Activated naive CD4-positive, alpha-beta T cell treated with anti-CD3 and anti-CD28 coated beads for 36 hours (primary cell): ENCODE measurements at regions not wholly inside any gene's neighbourhood (a gene's known extent, or its start where the extent isn't known, plus 50 kb on each side); places are given as distances from the start of the nearest gene placed in this dataset.

Source experiments
- CTCF ChIA-PET: fragments of 350-600 bp; sonication (Branson Sonifier 250); formaldehyde crosslinking; loops from one replicate; lab custom pipeline; 2021; ENCODE audit warnings: antibody characterized with exemption; lab: Charles Lee
- DNase-seq: peaks from one replicate; pipeline ENCODE4 v3.0.0-alpha.2; 2020
- H3K27ac Mint-ChIP-seq: one replicate; pipeline ENCODE4 v1.8.0; 2021; ENCODE audit warnings: mild to moderate bottlenecking, mixed read lengths
- H3K27me3 Mint-ChIP-seq: one replicate; pipeline ENCODE4 v1.8.0; 2021; ENCODE audit warnings: low read depth, mixed read lengths
- H3K36me3 Mint-ChIP-seq: one replicate; pipeline ENCODE4 v1.8.0; 2021; ENCODE audit warnings: low read depth, mixed read lengths
- H3K4me1 Mint-ChIP-seq: one replicate; pipeline ENCODE4 v1.8.0; 2021; ENCODE audit warnings: low read depth, mixed read lengths
- H3K4me3 Mint-ChIP-seq: one replicate; pipeline ENCODE4 v1.8.0; 2021; ENCODE audit warnings: mild to moderate bottlenecking, moderate library complexity, mixed read lengths
- H3K9me3 Mint-ChIP-seq: one replicate; pipeline ENCODE4 v1.8.0; 2021; ENCODE audit warnings: mixed read lengths
- intact Hi-C: fragments of 100-400 bp; cut with micrococcal nuclease; formaldehyde crosslinking; loops from one replicate; pipeline ENCODE4 v1.15.1; 2023

DNA sequence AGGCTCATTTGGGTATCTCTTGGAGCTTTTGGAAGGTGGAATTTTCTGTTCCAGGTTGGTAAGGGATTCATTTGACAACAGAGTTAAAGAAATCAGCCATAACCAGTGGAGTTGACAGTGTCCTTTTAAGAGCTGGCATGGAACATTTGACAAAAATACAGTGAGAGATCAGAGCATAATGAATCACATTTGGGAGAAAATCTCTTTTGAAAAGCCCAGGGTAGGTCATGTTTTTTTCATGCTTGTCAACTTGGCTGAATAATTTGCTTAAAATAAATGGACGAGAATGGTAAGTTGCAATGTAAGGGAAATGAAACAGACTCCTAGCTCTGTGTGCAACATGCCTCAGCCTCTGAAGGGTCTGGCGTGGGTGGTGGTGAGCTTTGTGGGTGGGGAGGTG, 235.3 kb upstream of the N4BP1 start:
- H3K9me3 Mint-ChIP-seq: no peaks in the 10 kb centered on the region
- intact Hi-C loops: no loop called here
- H3K4me3 Mint-ChIP-seq: no peak overlapping the region
- no peaks in the 10 kb centered on the region for H3K27me3 Mint-ChIP-seq
- no peak for DNase-seq
- H3K36me3 Mint-ChIP-seq: no peaks in the 10 kb centered on the region
- CTCF ChIA-PET: no interaction called here
- no peak overlapping the region for H3K27ac Mint-ChIP-seq
- no peaks in the 10 kb centered on the region for H3K4me1 Mint-ChIP-seq

DNA sequence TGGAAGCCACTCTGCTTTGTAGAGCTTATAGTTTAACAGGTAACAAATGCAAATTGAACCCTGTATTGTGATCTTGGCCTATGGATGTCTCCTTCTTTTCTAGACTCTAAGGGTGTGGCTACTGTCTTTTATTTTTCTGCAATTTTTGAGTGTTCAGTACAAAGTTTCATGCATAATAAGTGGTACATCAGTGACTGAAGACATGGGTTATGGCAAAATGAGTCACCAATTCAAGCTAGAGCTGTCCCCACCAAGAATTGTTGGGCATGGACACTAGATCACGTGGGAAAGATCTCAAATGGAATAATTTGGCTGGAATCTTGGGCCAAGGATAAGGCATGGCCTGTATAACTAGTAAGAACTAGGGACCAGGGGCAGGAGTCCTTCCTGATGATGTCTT, 228.4 kb upstream of the N4BP1 start:
- no peak for DNase-seq
- CTCF ChIA-PET: no interaction called here
- no peak overlapping the region for H3K4me3 Mint-ChIP-seq
- intact Hi-C loops: no loop called here
- H3K36me3 Mint-ChIP-seq: no peaks in the 10 kb centered on the region
- H3K27me3 Mint-ChIP-seq: no peaks in the 10 kb centered on the region
- H3K4me1 Mint-ChIP-seq: no peaks in the 10 kb centered on the region
- H3K9me3 Mint-ChIP-seq: peaks cover 1% of the 10 kb centered on the region
- no peak overlapping the region for H3K27ac Mint-ChIP-seq

DNA sequence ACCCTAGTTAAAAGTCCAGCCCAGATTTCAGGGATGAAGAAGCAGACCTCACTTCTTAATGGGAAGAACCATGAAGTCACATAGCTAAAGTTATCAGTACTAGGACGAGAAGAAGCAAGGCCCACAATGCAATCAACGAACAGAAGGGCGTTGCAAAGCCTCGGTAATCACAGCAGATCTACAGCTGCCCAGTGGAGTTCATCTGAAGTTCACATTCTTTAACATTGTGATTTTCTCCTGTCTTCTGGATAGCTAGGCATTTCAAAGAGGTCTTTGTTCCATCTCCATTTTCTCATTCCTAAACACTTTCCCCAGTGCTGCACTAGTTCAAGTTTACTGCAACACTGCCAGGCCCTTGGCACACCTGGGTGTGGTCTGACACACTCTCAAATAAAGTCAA, 226.7 kb upstream of the N4BP1 start:
- Mint-ChIP-seq H3K9me3 (peaks cover 1% of the 10 kb centered on the region), H3K27ac (no peak overlapping the region), H3K4me3 (no peak overlapping the region), H3K27me3 (no peaks in the 10 kb centered on the region), H3K36me3 (no peaks in the 10 kb centered on the region), H3K4me1 (no peaks in the 10 kb centered on the region)
- CTCF ChIA-PET: no interaction called here
- no peak for DNase-seq
- intact Hi-C loops: no loop called here

DNA sequence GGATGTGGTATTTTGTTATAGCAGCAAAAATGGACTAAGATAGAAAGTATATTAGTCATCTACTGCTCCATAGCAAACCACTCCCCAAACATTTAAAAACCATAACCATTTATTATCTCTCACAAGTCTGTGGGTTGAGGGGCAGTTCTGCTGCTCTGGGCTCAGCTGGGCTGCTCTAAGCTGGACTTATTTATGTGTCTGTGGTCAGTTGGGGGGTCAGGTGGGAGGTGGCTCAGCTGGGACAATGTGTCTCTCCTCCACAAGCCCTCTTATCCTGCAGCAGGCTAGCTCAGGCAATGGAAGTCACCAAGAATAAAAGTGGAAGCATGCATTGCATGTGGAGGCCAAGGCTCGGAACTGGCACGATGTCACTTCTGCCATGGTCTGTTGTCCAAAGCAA, 226.1 kb upstream of the N4BP1 start:
- Mint-ChIP-seq H3K4me3 (no peak overlapping the region), H3K9me3 (peaks cover 1% of the 10 kb centered on the region), H3K36me3 (no peaks in the 10 kb centered on the region), H3K27ac (no peak overlapping the region), H3K4me1 (no peaks in the 10 kb centered on the region), H3K27me3 (no peaks in the 10 kb centered on the region)
- CTCF ChIA-PET: no interaction called here
- intact Hi-C loops: no loop called here
- no peak for DNase-seq

DNA sequence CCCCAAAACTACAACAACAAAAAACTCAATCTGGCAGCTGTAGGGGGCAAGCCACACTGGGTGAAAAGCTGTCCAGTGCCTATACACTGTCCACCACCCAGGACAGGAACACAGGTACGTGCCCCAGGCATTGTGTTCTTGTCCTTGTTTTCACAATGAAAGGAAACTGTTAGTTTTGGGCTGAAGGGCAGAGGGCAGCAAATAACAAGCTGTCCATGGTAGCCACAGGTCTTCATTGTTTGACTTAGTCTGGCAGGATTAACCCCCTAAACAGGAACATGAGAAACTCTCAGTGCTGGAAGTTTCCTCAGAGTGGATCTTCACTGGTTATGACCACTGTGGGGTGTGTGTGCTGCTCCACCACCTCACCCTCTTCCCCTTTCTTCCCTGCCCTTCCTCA, 224.6 kb upstream of the N4BP1 start:
- Mint-ChIP-seq H3K9me3 (peaks cover 1% of the 10 kb centered on the region), H3K27me3 (no peaks in the 10 kb centered on the region), H3K27ac (no peak overlapping the region), H3K4me1 (no peaks in the 10 kb centered on the region), H3K4me3 (no peak overlapping the region), H3K36me3 (no peaks in the 10 kb centered on the region)
- DNase-seq: no peak
- intact Hi-C loops: no loop called here
- CTCF ChIA-PET: no interaction called here

DNA sequence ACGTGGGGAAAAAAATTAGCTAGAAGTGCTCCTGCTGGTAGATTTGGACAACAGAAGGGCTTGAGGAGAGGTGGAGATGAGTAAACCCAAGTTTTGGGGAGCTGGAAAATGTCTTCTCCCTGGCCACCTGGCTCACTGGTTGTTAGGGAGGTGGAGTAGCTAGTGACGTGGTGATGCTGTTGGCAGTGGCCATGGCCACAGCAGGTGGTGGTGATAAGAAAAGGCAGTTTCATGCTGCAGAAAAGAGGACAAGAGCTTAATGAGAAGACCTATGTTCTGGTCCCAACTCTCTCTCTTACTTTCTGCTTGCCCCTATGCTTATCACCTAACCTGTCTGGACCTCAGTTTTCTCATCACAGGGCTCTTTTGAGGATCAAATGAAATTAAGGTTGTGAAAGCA, 223.5 kb upstream of the N4BP1 start:
- Mint-ChIP-seq H3K4me1 (no peaks in the 10 kb centered on the region), H3K27ac (no peak overlapping the region), H3K27me3 (no peaks in the 10 kb centered on the region), H3K4me3 (no peak overlapping the region), H3K36me3 (no peaks in the 10 kb centered on the region), H3K9me3 (peaks cover 1% of the 10 kb centered on the region)
- intact Hi-C loops: no loop called here
- CTCF ChIA-PET: no interaction called here
- DNase-seq: no peak

DNA sequence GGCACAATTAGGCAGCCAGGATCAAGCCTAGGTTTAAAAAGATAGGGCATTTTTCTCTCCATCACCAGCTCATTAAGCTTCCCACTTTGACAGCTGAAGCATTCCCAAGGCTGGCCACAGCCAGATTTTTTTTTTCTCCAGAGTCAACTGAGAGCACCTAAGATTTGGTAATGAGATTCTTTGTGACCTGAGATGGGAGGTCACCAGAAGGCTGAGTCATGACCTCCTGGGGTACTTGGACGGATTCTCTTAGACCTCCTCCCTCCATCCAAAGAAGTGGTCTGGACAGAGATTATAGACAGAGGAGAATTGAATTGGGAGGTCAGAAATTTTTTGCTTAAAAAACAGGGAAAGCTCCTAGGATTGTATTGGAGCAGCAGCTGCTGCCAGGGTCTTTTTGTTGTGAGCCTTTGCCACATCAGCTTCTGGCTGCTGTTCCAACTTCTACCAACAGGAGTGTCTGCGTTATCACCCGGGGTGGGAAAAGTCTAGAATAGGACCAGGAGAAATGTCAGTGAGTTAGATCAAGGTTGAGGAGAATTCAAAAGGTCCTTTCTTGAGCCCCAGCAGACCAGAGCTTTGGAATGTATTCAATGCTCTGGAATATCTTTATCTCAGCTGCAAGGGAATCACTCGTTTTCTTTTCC, 221.2 kb upstream of the N4BP1 start:
- Mint-ChIP-seq H3K27ac (no peak overlapping the region), H3K36me3 (no peaks in the 10 kb centered on the region), H3K9me3 (peaks cover 1% of the 10 kb centered on the region), H3K27me3 (no peaks in the 10 kb centered on the region), H3K4me3 (no peak overlapping the region), H3K4me1 (no peaks in the 10 kb centered on the region)
- intact Hi-C loops: no loop called here
- no peak for DNase-seq
- CTCF ChIA-PET: no interaction called here

DNA sequence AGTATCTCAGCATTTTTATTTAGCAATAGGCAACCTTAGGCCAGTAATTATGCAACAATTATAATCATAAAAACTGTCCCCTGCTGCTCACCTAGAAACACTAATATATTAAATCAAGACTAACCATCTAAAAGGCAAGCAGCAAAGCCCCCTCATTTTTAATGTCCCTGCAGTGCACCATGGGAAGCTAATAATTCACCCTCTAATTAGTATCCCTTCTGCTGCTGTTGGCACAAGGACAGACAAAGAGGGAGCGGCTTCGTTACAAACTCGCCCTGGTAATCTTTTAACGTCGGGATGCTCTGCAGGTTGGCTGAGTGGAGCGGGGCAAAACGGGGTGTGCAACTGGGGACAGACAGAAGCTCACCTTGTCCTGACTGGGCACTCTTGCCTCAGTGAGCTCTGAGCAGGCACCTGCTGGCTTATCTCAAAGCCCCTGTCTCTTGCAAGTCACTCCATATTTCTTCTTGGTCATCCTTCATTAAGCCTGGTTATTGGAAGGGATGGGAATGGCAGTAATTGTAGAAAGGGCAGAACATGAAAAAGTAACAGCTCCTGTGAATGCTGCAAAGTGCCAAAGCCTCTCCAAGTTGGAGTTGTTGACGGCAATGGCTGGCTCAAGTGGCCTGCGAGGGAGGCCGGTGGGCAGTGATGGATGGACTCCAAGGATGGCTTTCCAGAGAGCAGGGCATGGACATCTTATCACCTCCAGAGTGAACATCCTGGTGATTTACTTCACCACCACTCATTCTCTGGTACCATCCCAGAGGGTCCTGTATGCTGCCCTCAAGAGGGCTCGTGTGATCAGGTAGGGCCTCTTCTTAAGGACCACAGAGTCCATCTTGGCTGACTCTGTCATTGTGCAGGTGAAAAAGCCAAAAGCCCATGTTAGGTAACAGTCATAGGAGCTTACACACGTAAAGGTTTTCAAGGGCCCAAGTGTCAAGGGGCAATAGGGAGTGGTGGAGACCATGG, 219.6 kb upstream of the N4BP1 start:
- H3K4me1 Mint-ChIP-seq: no peaks in the 10 kb centered on the region
- H3K9me3 Mint-ChIP-seq: peaks cover 1% of the 10 kb centered on the region
- H3K36me3 Mint-ChIP-seq: no peaks in the 10 kb centered on the region
- no peak overlapping the region for H3K4me3 Mint-ChIP-seq
- no peak overlapping the region for H3K27ac Mint-ChIP-seq
- CTCF ChIA-PET: no interaction called here
- no peaks in the 10 kb centered on the region for H3K27me3 Mint-ChIP-seq
- intact Hi-C loops: no loop called here
- no peak for DNase-seq

DNA sequence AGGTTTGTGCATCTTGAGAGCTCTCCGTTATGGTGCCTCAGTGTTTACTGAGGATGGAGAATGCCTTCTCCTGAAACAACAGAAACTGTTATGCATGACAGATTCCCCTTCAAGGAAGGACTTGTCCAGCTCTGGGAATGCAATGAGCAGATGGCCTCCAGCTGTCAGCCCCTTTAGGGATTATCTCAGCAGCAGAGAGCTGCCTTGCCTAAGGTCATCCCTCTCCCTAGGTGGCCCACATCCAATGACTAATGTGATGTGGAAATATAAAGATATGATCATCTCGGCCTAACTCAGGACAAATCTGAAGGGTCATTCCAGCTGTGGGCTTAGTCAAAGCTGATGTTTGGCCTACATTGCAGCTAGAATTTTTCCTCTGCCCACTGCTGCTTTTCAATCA, 214.3 kb upstream of the N4BP1 start:
- H3K36me3 Mint-ChIP-seq: no peaks in the 10 kb centered on the region
- H3K27ac Mint-ChIP-seq: no peak overlapping the region
- DNase-seq: no peak
- H3K27me3 Mint-ChIP-seq: no peaks in the 10 kb centered on the region
- CTCF ChIA-PET: no interaction called here
- peaks cover 1% of the 10 kb centered on the region for H3K9me3 Mint-ChIP-seq
- H3K4me1 Mint-ChIP-seq: no peaks in the 10 kb centered on the region
- no peak overlapping the region for H3K4me3 Mint-ChIP-seq
- intact Hi-C loops: no loop called here

DNA sequence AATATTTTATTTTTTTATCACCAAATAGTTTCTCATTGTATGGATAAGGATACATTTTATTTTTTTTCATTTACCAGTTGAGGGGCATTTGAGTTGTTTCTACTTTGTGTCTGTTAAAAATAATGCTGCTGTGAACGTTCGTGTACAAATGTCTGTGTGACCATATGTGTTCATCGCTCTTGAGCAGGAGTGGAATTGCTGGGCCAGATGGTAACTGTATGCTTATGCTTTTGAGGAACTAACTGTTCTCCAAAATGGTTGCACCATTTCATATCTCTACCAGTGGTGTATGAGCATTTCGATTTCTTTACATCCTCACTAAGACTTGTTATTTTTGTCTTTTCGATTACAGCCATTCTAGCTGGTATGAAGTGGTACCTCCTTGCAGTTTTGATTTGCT, 212.5 kb upstream of the N4BP1 start:
- no peaks in the 10 kb centered on the region for H3K36me3 Mint-ChIP-seq
- intact Hi-C loops: no loop called here
- H3K9me3 Mint-ChIP-seq: peaks cover 1% of the 10 kb centered on the region
- H3K27me3 Mint-ChIP-seq: no peaks in the 10 kb centered on the region
- CTCF ChIA-PET: no interaction called here
- no peaks in the 10 kb centered on the region for H3K4me1 Mint-ChIP-seq
- no peak for DNase-seq
- H3K4me3 Mint-ChIP-seq: no peak overlapping the region
- no peak overlapping the region for H3K27ac Mint-ChIP-seq

DNA sequence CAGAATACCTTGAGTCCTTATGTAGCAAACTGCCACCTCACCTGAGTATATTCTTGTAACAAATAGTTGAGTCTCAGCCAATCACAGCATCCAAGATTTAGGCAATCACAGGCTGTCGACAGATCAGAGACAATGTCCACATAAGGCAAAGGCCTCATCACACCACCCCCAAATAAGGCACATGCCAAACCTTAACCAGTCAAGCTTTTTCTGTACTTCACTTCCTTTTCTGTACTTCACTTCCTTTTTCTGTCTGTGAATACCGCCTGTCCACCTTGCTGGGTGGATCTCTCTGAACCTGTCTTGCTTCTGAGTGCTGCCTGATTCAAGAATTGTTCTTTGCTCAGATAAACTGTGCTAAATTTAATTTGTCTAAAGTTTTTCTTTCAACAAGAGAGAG, 210.4 kb upstream of the N4BP1 start:
- Mint-ChIP-seq H3K4me1 (no peaks in the 10 kb centered on the region), H3K9me3 (peaks cover 1% of the 10 kb centered on the region), H3K36me3 (no peaks in the 10 kb centered on the region), H3K27ac (no peak overlapping the region), H3K27me3 (no peaks in the 10 kb centered on the region), H3K4me3 (no peak overlapping the region)
- DNase-seq: no peak
- intact Hi-C loops: no loop called here
- CTCF ChIA-PET: no interaction called here

DNA sequence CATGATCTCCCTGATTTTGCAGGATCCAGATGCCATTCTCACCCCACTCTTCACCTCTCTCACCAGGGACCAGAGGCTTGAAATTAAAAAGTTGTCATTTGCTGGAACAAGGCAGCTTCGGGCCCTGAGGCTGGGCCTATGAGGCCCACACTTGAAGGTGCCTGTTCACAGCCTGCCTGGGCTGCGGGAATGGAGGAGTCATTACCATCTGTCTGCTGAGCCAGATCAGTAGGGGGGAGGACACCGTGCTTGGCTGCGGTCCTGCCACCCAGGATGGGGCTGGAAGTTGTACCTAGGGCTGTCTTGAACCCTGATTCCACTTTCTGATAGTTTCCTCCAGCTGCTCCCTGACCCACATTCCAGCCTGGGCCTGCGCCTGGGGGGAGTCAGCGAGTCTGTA, 208.3 kb upstream of the N4BP1 start:
- Mint-ChIP-seq H3K9me3 (no peaks in the 10 kb centered on the region), H3K4me1 (no peaks in the 10 kb centered on the region), H3K27ac (no peak overlapping the region), H3K4me3 (no peak overlapping the region), H3K27me3 (no peaks in the 10 kb centered on the region), H3K36me3 (no peaks in the 10 kb centered on the region)
- CTCF ChIA-PET: no interaction called here
- intact Hi-C loops: no loop called here
- DNase-seq: no peak

DNA sequence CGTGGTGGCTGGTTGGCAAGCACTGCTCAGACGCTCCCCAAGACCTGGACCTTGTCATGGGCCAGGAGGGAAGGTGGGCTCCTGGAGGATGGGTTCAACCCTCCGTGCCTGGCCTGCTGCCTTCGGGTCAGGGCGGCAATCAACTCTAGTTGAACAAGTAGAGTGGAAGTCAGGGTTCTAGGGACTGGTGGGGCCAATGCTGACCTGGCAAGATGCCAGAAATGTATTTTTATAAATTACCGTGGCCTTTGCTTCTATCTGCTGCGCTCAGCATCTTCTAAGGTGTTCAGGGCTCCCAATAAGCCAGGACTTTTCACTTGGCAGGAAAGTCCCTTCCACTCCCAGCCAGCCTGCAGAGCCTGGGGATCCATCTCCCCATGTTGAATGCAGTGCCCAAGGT, 207.1 kb upstream of the N4BP1 start:
- CTCF ChIA-PET: no interaction called here
- no peak for DNase-seq
- no peak overlapping the region for H3K4me3 Mint-ChIP-seq
- H3K36me3 Mint-ChIP-seq: no peaks in the 10 kb centered on the region
- H3K27ac Mint-ChIP-seq: no peak overlapping the region
- H3K27me3 Mint-ChIP-seq: peaks cover 6% of the 10 kb centered on the region
- intact Hi-C loops: no loop called here
- H3K4me1 Mint-ChIP-seq: no peaks in the 10 kb centered on the region
- H3K9me3 Mint-ChIP-seq: no peaks in the 10 kb centered on the region
